H1 (cell line): ENCODE measurements at regions not wholly inside any gene's neighbourhood (a gene's known extent, or its start where the extent isn't known, plus 50 kb on each side); places are given as distances from the start of the nearest gene placed in this dataset.
A peak's percentile ranks its signal among the peaks of the same experiment; 100 is the strongest.

Experiments
- CTCF ChIA-PET: fragments of 300-600 bp; sonication (Branson Sonifier 250); formaldehyde crosslinking; loops from one replicate; lab custom pipeline; 2021; ENCODE audit not compliant: partially characterized antibody; lab: Charles Lee
- POLR2A ChIA-PET: fragments of 300-600 bp; sonication (Branson Sonifier 250); formaldehyde crosslinking; loops from one replicate; lab custom pipeline; 2021; ENCODE audit warnings: inconsistent platforms; ENCODE audit not compliant: partially characterized antibody; lab: Charles Lee
- DNase-seq, 2 experiments: peaks; one replicate each; pipeline versions ENCODE4 v3.0.0 to v3.0.0-alpha.2; 2010 to 2022; ENCODE audit warnings: low spot score in 2 of 2, low read depth in 1 of 2, mixed read lengths in 1 of 2
- FAIRE-seq: peaks from 2 replicates; lab custom pipeline; 2011; peaks lifted over from hg19 to GRCh38; lab: Jason Lieb, UNC
- H2AFZ ChIP-seq: 2 replicates; pipeline ENCODE4 v1.8.1; 2012; ENCODE audit warnings: low read length, inconsistent platforms
- H2AK5ac ChIP-seq: 2 replicates; pipeline ENCODE4 v1.6.1; 2013; ENCODE audit warnings: low read depth, low read length
- H2BK120ac ChIP-seq: replicated peaks from 2 replicates; pipeline ENCODE3; 2013; ENCODE audit warnings: low read depth, low read length, inconsistent platforms
- H2BK12ac ChIP-seq: 2 replicates; pipeline ENCODE4 v1.6.1; 2013; ENCODE audit warnings: low read depth, low read length
- H2BK15ac ChIP-seq: 2 replicates; pipeline ENCODE4 v1.6.1; 2013; ENCODE audit warnings: low read length
- H2BK20ac ChIP-seq: 2 replicates; pipeline ENCODE4 v1.6.1; 2013; ENCODE audit warnings: low read length
- H2BK5ac ChIP-seq: 2 replicates; pipeline ENCODE4 v1.6.1; 2013; ENCODE audit warnings: low read depth, low read length
- H3K14ac ChIP-seq: 2 replicates; pipeline ENCODE4 v1.6.1; 2013; ENCODE audit warnings: inconsistent platforms; ENCODE audit not compliant: insufficient read length
- H3K18ac ChIP-seq: 2 replicates; pipeline ENCODE4 v1.6.1; 2013; ENCODE audit warnings: low read length; ENCODE audit errors: extremely low read depth
- H3K23ac ChIP-seq: 2 replicates; pipeline ENCODE4 v1.6.1; 2013; ENCODE audit warnings: inconsistent platforms; ENCODE audit not compliant: insufficient read length
- H3K23me2 ChIP-seq: 2 replicates; pipeline ENCODE4 v1.6.1; 2013; ENCODE audit warnings: low read depth, low read length
- H3K27ac ChIP-seq: 2 replicates; pipeline ENCODE4 v1.6.1; 2011; ENCODE audit warnings: low read depth, low read length, inconsistent platforms
- H3K27me3 ChIP-seq, 4 experiments: replicated peaks in 1 of 4; 1 replicate in 1 of 4; 2 replicates in 3 of 4; pipeline versions ENCODE4 v1.6.1 to v1.8.1; 2011 to 2013; ENCODE audit warnings: low read length in 3 of 4, mild to moderate bottlenecking in 3 of 4, inconsistent platforms in 2 of 4, mixed read lengths in 2 of 4, moderate library complexity in 1 of 4; ENCODE audit not compliant: control insufficient read depth in 3 of 4, insufficient read depth in 3 of 4; ENCODE audit errors: extremely low read depth in 1 of 4
- H3K36me3 ChIP-seq, 4 experiments: 2 replicates each; pipeline versions ENCODE4 v1.6.1 to v1.8.1; 2011 to 2013; ENCODE audit warnings: mild to moderate bottlenecking in 4 of 4, low read length in 3 of 4, moderate library complexity in 2 of 4, control low read depth in 1 of 4, inconsistent platforms in 1 of 4; ENCODE audit not compliant: insufficient read depth in 4 of 4, control insufficient read depth in 2 of 4
- H3K4ac ChIP-seq: replicated peaks from 2 replicates; pipeline ENCODE3; 2013; ENCODE audit warnings: low read length, low read depth, mixed read lengths, inconsistent platforms; ENCODE audit not compliant: insufficient read length
- H3K4me1 ChIP-seq, 4 experiments: replicated peaks in 1 of 4; 1 replicate in 1 of 4; 2 replicates in 3 of 4; pipeline versions ENCODE4 v1.6.1 to v1.8.1; 2011 to 2013; ENCODE audit warnings: low read length in 3 of 4, inconsistent platforms in 2 of 4, mixed read lengths in 1 of 4; ENCODE audit not compliant: insufficient read depth in 4 of 4, control insufficient read depth in 3 of 4
- H3K4me2 ChIP-seq, 2 experiments: 2 replicates each; pipeline versions ENCODE4 v1.6.1 to v1.8.1; 2011 to 2013; ENCODE audit warnings: low read depth in 2 of 2, low read length in 2 of 2, control low read depth in 1 of 2, inconsistent platforms in 1 of 2, mild to moderate bottlenecking in 1 of 2; ENCODE audit not compliant: insufficient read depth in 1 of 2
- H3K4me3 ChIP-seq, 4 experiments: fragments of 200-600, 300-600 bp in 1 of 4; sonication (generic), shearing (Covaris generic), sonication (Bioruptor Twin) in 1 of 4; 2 replicates each; pipeline versions ENCODE4 v1.5.1 to v1.8.1; 2011 to 2016; ENCODE audit warnings: low read length in 4 of 4, low read depth in 3 of 4, control low read depth in 2 of 4, inconsistent platforms in 2 of 4, mild to moderate bottlenecking in 2 of 4, mixed read lengths in 1 of 4, moderate library complexity in 1 of 4; ENCODE audit not compliant: insufficient read depth in 2 of 4; ENCODE audit errors: extremely low read depth in 1 of 4
- H3K56ac ChIP-seq: replicated peaks from 2 replicates; pipeline ENCODE3; 2013; ENCODE audit warnings: low read depth, mild to moderate bottlenecking, mixed read lengths, low read length, inconsistent platforms; ENCODE audit not compliant: insufficient read length
- H3K79me1 ChIP-seq: 2 replicates; pipeline ENCODE4 v1.6.1; 2013; ENCODE audit warnings: low read depth, low read length, control low read depth
- H3K79me2 ChIP-seq, 2 experiments: 2 replicates each; pipeline versions ENCODE4 v1.6.1 to v1.8.1; 2012 to 2013; ENCODE audit warnings: low read length in 2 of 2, mild to moderate bottlenecking in 2 of 2, inconsistent platforms in 1 of 2; ENCODE audit not compliant: insufficient read depth in 2 of 2, control insufficient read depth in 1 of 2
- H3K9ac ChIP-seq, 4 experiments: replicated peaks in 1 of 4; 1 replicate in 1 of 4; 2 replicates in 3 of 4; pipeline versions ENCODE4 v1.6.1 to v1.8.1; 2011 to 2013; ENCODE audit warnings: low read depth in 3 of 4, low read length in 3 of 4, control low read depth in 2 of 4, mild to moderate bottlenecking in 2 of 4, moderate library complexity in 2 of 4, inconsistent platforms in 1 of 4; ENCODE audit errors: extremely low read depth in 1 of 4
- H3K9me3 ChIP-seq, 2 experiments: 2 replicates each; pipeline versions ENCODE4 v1.6.1 to v1.8.1; 2012 to 2013; ENCODE audit warnings: mild to moderate bottlenecking in 2 of 2, moderate library complexity in 2 of 2, control low read depth in 1 of 2, inconsistent platforms in 1 of 2, low read depth in 1 of 2, low read length in 1 of 2, mixed read lengths in 1 of 2; ENCODE audit not compliant: insufficient read depth in 2 of 2
- H4K20me1 ChIP-seq, 2 experiments: replicated peaks in 1 of 2; 2 replicates each; pipeline versions ENCODE3 to v1.8.1; 2011 to 2013; ENCODE audit warnings: inconsistent platforms in 2 of 2, low read length in 2 of 2, mild to moderate bottlenecking in 1 of 2; ENCODE audit not compliant: insufficient read depth in 2 of 2, control insufficient read depth in 1 of 2
- H4K5ac ChIP-seq: 2 replicates; pipeline ENCODE4 v1.6.1; 2013; ENCODE audit warnings: low read length, low read depth, mixed read lengths, inconsistent platforms; ENCODE audit not compliant: insufficient read length
- H4K8ac ChIP-seq: 2 replicates; pipeline ENCODE4 v1.8.0; 2013; ENCODE audit warnings: mild to moderate bottlenecking, moderate library complexity, low read length, inconsistent platforms; ENCODE audit not compliant: insufficient read depth; ENCODE audit errors: extremely low read depth
- H4K91ac ChIP-seq: replicated peaks from 2 replicates; pipeline ENCODE3; 2013; ENCODE audit warnings: low read length, mixed read lengths, inconsistent platforms; ENCODE audit not compliant: insufficient read length
- GABPA ChIP-seq: IDR thresholded peaks from 2 replicates; pipeline ENCODE4 v1.6.1; 2011; ENCODE audit warnings: mild to moderate bottlenecking, low read length, moderate library complexity, borderline replicate concordance; ENCODE audit not compliant: insufficient read depth
- KDM4A ChIP-seq: IDR thresholded peaks from one replicate; pipeline ENCODE4 v1.7.1; 2012; ENCODE audit warnings: low read depth, mild to moderate bottlenecking, moderate library complexity, low read length, inconsistent platforms; ENCODE audit not compliant: severe bottlenecking
- KDM5A ChIP-seq: fragments of 200-600 bp; IDR thresholded peaks from 2 replicates; pipeline ENCODE4 v1.7.1; 2012; ENCODE audit warnings: mild to moderate bottlenecking, low read length, inconsistent platforms, mixed read lengths
- NANOG ChIP-seq: IDR thresholded peaks from 2 replicates; pipeline ENCODE4 v1.6.1; 2011; ENCODE audit warnings: low read length, low read depth, mild to moderate bottlenecking, inconsistent platforms; ENCODE audit not compliant: insufficient read depth, poor library complexity, severe bottlenecking
- NRF1 ChIP-seq: IDR thresholded peaks from 2 replicates; pipeline ENCODE4 v1.6.1; 2011; ENCODE audit warnings: mild to moderate bottlenecking, low read depth, low read length, improper control_type of control experiment
- POLR2A ChIP-seq, 2 experiments: IDR thresholded peaks; 1 replicate in 1 of 2; 2 replicates in 1 of 2; pipeline ENCODE4 v1.6.1; 2011; ENCODE audit warnings: low read depth in 2 of 2, low read length in 2 of 2, mild to moderate bottlenecking in 2 of 2; ENCODE audit errors: control extremely low read depth in 1 of 2
- SAP30 ChIP-seq: fragments of 300-600 bp; sonication (generic); IDR thresholded peaks from 2 replicates; pipeline ENCODE4 v1.7.1; 2012; ENCODE audit warnings: low read length, moderate library complexity, mild to moderate bottlenecking, inconsistent platforms; ENCODE audit not compliant: insufficient read depth, insufficient replicate concordance
- SIX5 ChIP-seq: IDR thresholded peaks from 2 replicates; pipeline ENCODE4 v1.6.1; 2011; ENCODE audit warnings: mild to moderate bottlenecking, low read depth, low read length
- SP4 ChIP-seq: IDR thresholded peaks from 2 replicates; pipeline ENCODE4 v1.6.1; 2012; ENCODE audit warnings: low read length, inconsistent platforms
- SRF ChIP-seq: IDR thresholded peaks from 2 replicates; pipeline ENCODE4 v1.6.1; 2011; ENCODE audit warnings: mild to moderate bottlenecking, low read depth, low read length, moderate library complexity
- ZNF274 ChIP-seq: IDR thresholded peaks from 2 replicates; pipeline ENCODE4 v1.7.0; 2012; ENCODE audit warnings: low read length, borderline replicate concordance; ENCODE audit errors: extremely low read depth
- WGBS, 2 experiments: shearing (Covaris generic) in 1 of 2; methylation state at CpG; one replicate each; pipeline versions ENCODE4 v1.1.6 to v1.1.7; 2013 to 2015; ENCODE audit warnings: low lambda C conversion rate in 2 of 2, mixed read lengths in 2 of 2, inconsistent platforms in 1 of 2, low coverage in 1 of 2, missing lambda C conversion rate in 1 of 2; ENCODE audit not compliant: insufficient replicate concordance in 2 of 2, insufficient coverage in 1 of 2, insufficient read length in 1 of 2; ENCODE audit errors: extremely low coverage in 1 of 2, missing lambda C conversion rate in 1 of 2; 5-methylcytosine and 5-hydroxymethylcytosine counted together
- TF ChIP-seq, protein P1 (sequence below), 3 experiments: IDR thresholded peaks; 1 replicate in 2 of 3; 2 replicates in 1 of 3; pipeline versions ENCODE4 v1.5.1 to v1.6.1; 2011; ENCODE audit warnings: low read length in 3 of 3, mild to moderate bottlenecking in 3 of 3, inconsistent platforms in 2 of 3, low read depth in 1 of 3, moderate library complexity in 1 of 3; ENCODE audit not compliant: insufficient read depth in 1 of 3; ENCODE audit errors: control extremely low read depth in 1 of 3

DNA sequence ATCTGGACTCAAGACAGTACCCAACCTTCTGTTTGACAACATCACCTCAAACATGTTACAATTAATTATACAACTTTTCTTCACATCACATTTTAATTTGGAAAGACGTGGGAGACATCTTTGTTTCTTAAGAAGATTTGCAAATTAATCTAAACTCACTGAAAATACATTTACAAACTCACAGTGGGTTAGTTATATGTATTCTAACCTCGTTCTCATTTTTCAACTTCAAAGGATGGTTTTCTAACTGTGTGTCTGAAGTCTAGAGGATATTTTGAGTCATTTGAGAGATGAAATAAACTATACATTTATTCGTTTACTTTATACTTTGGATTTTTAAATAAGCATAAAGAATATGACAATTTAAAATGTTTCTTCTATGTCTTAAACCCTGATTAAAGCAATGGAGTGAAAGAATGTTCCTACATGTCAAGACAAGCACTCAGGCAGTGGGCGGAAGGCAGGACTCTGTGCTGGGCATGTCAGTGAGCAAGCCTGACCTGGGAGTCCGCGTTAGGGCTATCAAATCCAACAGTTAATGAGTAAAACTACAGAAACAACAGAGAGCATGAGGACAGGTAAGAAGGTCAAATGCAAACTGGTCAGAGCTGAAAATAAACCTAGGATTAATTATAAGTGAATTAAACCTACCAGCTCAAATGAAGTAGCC, 76.5 kb upstream of the CTTNBP2NL start:
- no peak overlapping the region for H2BK20ac ChIP-seq
- H4K5ac ChIP-seq, result no peak overlapping the region
- H2AK5ac ChIP-seq, result no peak overlapping the region
- H2BK120ac ChIP-seq, result no peak overlapping the region
- CTCF ChIA-PET, result no interaction called here
- no peak overlapping the region for H2BK15ac ChIP-seq
- FAIRE-seq (no peak), DNase-seq (no peak)
- H3K79me1 ChIP-seq, result no peaks in the 10 kb centered on the region
- no peak overlapping the region for H3K14ac ChIP-seq
- no peaks in the 10 kb centered on the region for H3K9me3 ChIP-seq
- H3K27me3 ChIP-seq, result no peaks in the 10 kb centered on the region
- no peaks in the 10 kb centered on the region for H3K36me3 ChIP-seq
- H3K4ac ChIP-seq, result no peak overlapping the region
- no peak overlapping the region for H3K27ac ChIP-seq
- WGBS, 2 experiments, result 83% methylated on average over 6 of the region's 6 CpGs; no CpG with 5 or more reads in 1 of the 2 experiments
- H4K20me1 ChIP-seq, result no peaks in the 10 kb centered on the region
- no peak overlapping the region for H4K91ac ChIP-seq
- POLR2A ChIA-PET, result no interaction called here
- H3K79me2 ChIP-seq, result no peaks in the 10 kb centered on the region
- H3K4me3 ChIP-seq, result no peak overlapping the region
- H2BK12ac ChIP-seq, result no peak overlapping the region
- no peak overlapping the region for H3K56ac ChIP-seq
- H3K23me2 ChIP-seq, result no peaks in the 10 kb centered on the region
- no peaks in the 10 kb centered on the region for H3K4me1 ChIP-seq
- H2BK5ac ChIP-seq, result no peak overlapping the region
- H3K4me2 ChIP-seq, result no peak overlapping the region
- no peak overlapping the region for H2AFZ ChIP-seq
- H3K9ac ChIP-seq, result no peak overlapping the region
- H4K8ac ChIP-seq, result no peak overlapping the region
- H3K23ac ChIP-seq, result no peak overlapping the region
- H3K18ac ChIP-seq, result 0 out of 2 replicates have a peak overlapping the region, but pooled peaks have one; percentile 9
- no peak for TF ChIP-seq SP4
- no peak for TF ChIP-seq NRF1
- no peak for TF ChIP-seq POLR2A (IDR thresholded peaks at IDR 0.05; ENCODE audit: control extremely low read depth in 1 of 2, low read depth in 2 of 2, low read length in 2 of 2)
- TF ChIP-seq SIX5, result no peak
- TF ChIP-seq ZNF274, result no peak
- TF ChIP-seq SRF, result no peak
- TF ChIP-seq KDM5A, result no peak
- no peak for TF ChIP-seq NANOG
- TF ChIP-seq GABPA, result no peak
- TF ChIP-seq, protein P1, sequence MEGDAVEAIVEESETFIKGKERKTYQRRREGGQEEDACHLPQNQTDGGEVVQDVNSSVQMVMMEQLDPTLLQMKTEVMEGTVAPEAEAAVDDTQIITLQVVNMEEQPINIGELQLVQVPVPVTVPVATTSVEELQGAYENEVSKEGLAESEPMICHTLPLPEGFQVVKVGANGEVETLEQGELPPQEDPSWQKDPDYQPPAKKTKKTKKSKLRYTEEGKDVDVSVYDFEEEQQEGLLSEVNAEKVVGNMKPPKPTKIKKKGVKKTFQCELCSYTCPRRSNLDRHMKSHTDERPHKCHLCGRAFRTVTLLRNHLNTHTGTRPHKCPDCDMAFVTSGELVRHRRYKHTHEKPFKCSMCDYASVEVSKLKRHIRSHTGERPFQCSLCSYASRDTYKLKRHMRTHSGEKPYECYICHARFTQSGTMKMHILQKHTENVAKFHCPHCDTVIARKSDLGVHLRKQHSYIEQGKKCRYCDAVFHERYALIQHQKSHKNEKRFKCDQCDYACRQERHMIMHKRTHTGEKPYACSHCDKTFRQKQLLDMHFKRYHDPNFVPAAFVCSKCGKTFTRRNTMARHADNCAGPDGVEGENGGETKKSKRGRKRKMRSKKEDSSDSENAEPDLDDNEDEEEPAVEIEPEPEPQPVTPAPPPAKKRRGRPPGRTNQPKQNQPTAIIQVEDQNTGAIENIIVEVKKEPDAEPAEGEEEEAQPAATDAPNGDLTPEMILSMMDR (IDR thresholded peaks at IDR 0.05; ENCODE audit: control extremely low read depth in 1 of 3, insufficient read depth in 1 of 3, low read depth in 1 of 3, low read length in 3 of 3), result no peak
- no peak for TF ChIP-seq KDM4A
- no peak for TF ChIP-seq SAP30
